ENCODE measurements at regions not wholly inside any gene's neighbourhood (a gene's known extent, or its start where the extent isn't known, plus 50 kb on each side); places are given as distances from the start of the nearest gene placed in this dataset.

DNA sequence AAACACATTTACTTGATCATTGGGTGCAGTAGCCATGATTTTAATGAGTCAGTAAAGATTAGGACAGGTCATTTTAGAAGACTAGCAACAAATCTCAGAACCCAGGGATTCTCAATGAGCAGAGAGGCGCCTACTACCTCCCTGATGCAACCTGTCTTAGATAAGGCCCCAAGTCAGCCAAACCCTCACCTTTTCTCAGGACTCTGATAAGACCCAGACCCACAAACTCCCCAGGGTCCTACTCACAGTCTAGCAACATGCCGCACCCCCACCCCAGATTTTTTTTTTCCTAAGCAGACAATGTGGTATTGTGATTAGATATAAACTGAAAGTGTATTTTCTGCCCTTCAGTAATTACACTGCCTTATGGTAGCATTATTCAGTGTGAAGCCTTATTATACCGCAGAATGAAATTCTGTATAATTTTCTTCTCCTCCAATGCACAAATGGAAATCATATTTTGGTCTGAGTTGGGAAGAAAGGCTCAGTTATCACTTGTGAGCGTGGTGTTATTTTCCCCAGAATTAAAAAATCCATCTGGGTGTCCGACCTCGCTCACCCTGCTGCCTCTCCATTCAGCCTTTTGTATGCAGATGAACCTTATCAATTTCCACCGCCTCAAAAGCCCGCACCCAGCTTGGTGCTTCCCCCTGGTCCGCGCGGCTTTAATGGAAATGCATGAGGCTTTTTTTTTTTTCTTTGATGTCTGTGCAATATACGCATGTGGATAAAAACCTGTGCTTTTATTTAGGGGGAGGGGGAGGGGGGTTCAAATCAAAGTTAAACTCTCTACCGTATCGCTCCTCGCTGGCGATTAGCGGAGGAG, 122.0 kb upstream of the SOX14 start:
- no peak for TF ChIP-seq SIN3A (IDR thresholded peaks at IDR 0.05; ENCODE audit: borderline replicate concordance, low read depth, low read length)
- TF ChIP-seq SMC3 (IDR thresholded peaks at IDR 0.05; ENCODE audit: low read depth, low read length): no peak
- TF ChIP-seq FOXM1 (IDR thresholded peaks at IDR 0.05; ENCODE audit: low read depth): no peak
- no peak for TF ChIP-seq RXRA (IDR thresholded peaks at IDR 0.05; ENCODE audit: borderline replicate concordance, low read depth)
- TF ChIP-seq MEF2A (IDR thresholded peaks at IDR 0.05; ENCODE audit: borderline replicate concordance, low read depth): no peak
- TF ChIP-seq, protein P1, sequence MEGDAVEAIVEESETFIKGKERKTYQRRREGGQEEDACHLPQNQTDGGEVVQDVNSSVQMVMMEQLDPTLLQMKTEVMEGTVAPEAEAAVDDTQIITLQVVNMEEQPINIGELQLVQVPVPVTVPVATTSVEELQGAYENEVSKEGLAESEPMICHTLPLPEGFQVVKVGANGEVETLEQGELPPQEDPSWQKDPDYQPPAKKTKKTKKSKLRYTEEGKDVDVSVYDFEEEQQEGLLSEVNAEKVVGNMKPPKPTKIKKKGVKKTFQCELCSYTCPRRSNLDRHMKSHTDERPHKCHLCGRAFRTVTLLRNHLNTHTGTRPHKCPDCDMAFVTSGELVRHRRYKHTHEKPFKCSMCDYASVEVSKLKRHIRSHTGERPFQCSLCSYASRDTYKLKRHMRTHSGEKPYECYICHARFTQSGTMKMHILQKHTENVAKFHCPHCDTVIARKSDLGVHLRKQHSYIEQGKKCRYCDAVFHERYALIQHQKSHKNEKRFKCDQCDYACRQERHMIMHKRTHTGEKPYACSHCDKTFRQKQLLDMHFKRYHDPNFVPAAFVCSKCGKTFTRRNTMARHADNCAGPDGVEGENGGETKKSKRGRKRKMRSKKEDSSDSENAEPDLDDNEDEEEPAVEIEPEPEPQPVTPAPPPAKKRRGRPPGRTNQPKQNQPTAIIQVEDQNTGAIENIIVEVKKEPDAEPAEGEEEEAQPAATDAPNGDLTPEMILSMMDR (IDR thresholded peaks at IDR 0.05): no peak
- TF ChIP-seq, protein P2, sequence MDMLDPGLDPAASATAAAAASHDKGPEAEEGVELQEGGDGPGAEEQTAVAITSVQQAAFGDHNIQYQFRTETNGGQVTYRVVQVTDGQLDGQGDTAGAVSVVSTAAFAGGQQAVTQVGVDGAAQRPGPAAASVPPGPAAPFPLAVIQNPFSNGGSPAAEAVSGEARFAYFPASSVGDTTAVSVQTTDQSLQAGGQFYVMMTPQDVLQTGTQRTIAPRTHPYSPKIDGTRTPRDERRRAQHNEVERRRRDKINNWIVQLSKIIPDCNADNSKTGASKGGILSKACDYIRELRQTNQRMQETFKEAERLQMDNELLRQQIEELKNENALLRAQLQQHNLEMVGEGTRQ (IDR thresholded peaks at IDR 0.05; ENCODE audit: borderline replicate concordance, low read depth, low read length): no peak
- no peak for TF ChIP-seq TCF12 (IDR thresholded peaks at IDR 0.05)
- no peak for TF ChIP-seq GABPA (IDR thresholded peaks at IDR 0.05; ENCODE audit: low read depth)
- no peak for TF ChIP-seq POLR2AphosphoS5 (IDR thresholded peaks at IDR 0.05; ENCODE audit: low read depth, low read length)
- TF ChIP-seq, protein P3, sequence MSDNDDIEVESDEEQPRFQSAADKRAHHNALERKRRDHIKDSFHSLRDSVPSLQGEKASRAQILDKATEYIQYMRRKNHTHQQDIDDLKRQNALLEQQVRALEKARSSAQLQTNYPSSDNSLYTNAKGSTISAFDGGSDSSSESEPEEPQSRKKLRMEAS (IDR thresholded peaks at IDR 0.05; ENCODE audit: low read depth): no peak
- no peak for TF ChIP-seq NFIC (IDR thresholded peaks at IDR 0.05; ENCODE audit: borderline replicate concordance)
- TF ChIP-seq, protein P4, sequence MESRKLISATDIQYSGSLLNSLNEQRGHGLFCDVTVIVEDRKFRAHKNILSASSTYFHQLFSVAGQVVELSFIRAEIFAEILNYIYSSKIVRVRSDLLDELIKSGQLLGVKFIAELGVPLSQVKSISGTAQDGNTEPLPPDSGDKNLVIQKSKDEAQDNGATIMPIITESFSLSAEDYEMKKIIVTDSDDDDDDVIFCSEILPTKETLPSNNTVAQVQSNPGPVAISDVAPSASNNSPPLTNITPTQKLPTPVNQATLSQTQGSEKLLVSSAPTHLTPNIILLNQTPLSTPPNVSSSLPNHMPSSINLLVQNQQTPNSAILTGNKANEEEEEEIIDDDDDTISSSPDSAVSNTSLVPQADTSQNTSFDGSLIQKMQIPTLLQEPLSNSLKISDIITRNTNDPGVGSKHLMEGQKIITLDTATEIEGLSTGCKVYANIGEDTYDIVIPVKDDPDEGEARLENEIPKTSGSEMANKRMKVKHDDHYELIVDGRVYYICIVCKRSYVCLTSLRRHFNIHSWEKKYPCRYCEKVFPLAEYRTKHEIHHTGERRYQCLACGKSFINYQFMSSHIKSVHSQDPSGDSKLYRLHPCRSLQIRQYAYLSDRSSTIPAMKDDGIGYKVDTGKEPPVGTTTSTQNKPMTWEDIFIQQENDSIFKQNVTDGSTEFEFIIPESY (IDR thresholded peaks at IDR 0.05; ENCODE audit: borderline replicate concordance, low read depth): no peak
- TF ChIP-seq RCOR1 (IDR thresholded peaks at IDR 0.05; ENCODE audit: low read length): no peak

Data from SK-N-SH (cell line).